OCI-LY1 (cell line): ENCODE measurements at regions not wholly inside any gene's neighbourhood (a gene's known extent, or its start where the extent isn't known, plus 50 kb on each side); places are given as distances from the start of the nearest gene placed in this dataset.

Experiments used
- CTCF ChIP-seq: fragments of 200-600 bp; sonication (generic), shearing (Covaris generic); IDR thresholded peaks from 2 replicates; pipeline ENCODE4 v1.5.1; 2017; ENCODE audit warnings: mild to moderate bottlenecking, antibody characterized with exemption, low read length, moderate library complexity, mixed read lengths
- EZH2 ChIP-seq: fragments of 200-600 bp; sonication (generic), shearing (Covaris generic); IDR thresholded peaks from 2 replicates; pipeline ENCODE4 v1.8.0; 2017; ENCODE audit warnings: borderline replicate concordance, mixed run types, mild to moderate bottlenecking, antibody characterized with exemption, low read length, moderate library complexity, mixed read lengths

GRCh38 chr18:28390022-28390421 is 213.1 kb upstream of the CDH2 start:
- no peak for TF ChIP-seq CTCF
- no peak for TF ChIP-seq EZH2
